AG04450 (cell line): ENCODE measurements at regions not wholly inside any gene's neighbourhood (a gene's known extent, or its start where the extent isn't known, plus 50 kb on each side); places are given as distances from the start of the nearest gene placed in this dataset.

Experiments
- CTCF ChIA-PET: fragments of 300-600, 350-600 bp; formaldehyde crosslinking; extraction: SDS; loops from one replicate; lab custom pipeline; 2022; ENCODE audit warnings: antibody characterized with exemption, inconsistent platforms; lab: Charles Lee
- POLR2A ChIA-PET: fragments of 350-600 bp; formaldehyde crosslinking; extraction: SDS; loops from one replicate; lab custom pipeline; 2021; ENCODE audit warnings: antibody characterized with exemption, inconsistent platforms; lab: Yijun Ruan, JAX
- DNase-seq: peaks from one replicate; pipeline ENCODE4 v3.0.0-alpha.2; 2011; ENCODE audit warnings: low read depth, low spot score
- H3K27ac ChIP-seq: one replicate; pipeline ENCODE4 v1.5.1; 2012; ENCODE audit warnings: low read depth, low read length, control low read depth
- H3K27me3 ChIP-seq: one replicate; pipeline ENCODE4 v1.6.0; 2012; ENCODE audit warnings: low read length; ENCODE audit not compliant: control insufficient read depth, insufficient read depth
- H3K4me3 ChIP-seq: 2 replicates; pipeline ENCODE4 v1.5.1; 2011; ENCODE audit warnings: mild to moderate bottlenecking, low read depth, low read length, control low read depth
- H3K9me3 ChIP-seq: 2 replicates; pipeline ENCODE4 v1.5.1; 2012; ENCODE audit warnings: low read length; ENCODE audit not compliant: control insufficient read depth, insufficient read depth
- TF ChIP-seq, protein P1 (sequence below): IDR thresholded peaks from 2 replicates; pipeline ENCODE4 v1.5.1; 2011; ENCODE audit warnings: low read depth, low read length, control low read depth, inconsistent platforms

DNA sequence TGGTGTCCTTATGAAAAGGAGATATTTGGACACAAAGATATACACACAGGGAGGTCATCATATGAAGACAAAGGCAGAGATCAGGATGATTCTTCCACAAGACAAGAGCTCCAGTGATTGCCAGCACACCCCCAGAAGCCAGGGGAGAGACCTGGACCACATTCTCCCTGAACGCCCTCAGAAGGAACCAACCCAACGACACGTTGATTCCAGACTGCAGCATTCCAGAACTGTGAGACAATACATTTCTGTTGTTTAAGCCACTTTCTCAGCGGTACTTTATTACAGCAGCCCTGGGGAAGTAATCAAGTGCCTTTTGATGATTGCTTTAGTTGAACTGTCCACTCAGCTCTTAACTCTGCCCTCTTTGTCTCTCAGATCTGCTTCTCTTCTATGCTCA lies 285.5 kb upstream of the SMARCA2 start:
- Histone ChIP-seq H3K9me3 (peaks cover 11% of the 10 kb centered on the region), H3K27me3 (no peaks in the 10 kb centered on the region), H3K27ac (no peak overlapping the region), H3K4me3 (no peak overlapping the region)
- CTCF ChIA-PET, result no interaction called here
- POLR2A ChIA-PET, result no interaction called here
- DNase-seq, result no peak
- TF ChIP-seq, protein P1, sequence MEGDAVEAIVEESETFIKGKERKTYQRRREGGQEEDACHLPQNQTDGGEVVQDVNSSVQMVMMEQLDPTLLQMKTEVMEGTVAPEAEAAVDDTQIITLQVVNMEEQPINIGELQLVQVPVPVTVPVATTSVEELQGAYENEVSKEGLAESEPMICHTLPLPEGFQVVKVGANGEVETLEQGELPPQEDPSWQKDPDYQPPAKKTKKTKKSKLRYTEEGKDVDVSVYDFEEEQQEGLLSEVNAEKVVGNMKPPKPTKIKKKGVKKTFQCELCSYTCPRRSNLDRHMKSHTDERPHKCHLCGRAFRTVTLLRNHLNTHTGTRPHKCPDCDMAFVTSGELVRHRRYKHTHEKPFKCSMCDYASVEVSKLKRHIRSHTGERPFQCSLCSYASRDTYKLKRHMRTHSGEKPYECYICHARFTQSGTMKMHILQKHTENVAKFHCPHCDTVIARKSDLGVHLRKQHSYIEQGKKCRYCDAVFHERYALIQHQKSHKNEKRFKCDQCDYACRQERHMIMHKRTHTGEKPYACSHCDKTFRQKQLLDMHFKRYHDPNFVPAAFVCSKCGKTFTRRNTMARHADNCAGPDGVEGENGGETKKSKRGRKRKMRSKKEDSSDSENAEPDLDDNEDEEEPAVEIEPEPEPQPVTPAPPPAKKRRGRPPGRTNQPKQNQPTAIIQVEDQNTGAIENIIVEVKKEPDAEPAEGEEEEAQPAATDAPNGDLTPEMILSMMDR, result no peak

- ChIA-PET CTCF (no interaction called here), POLR2A (no interaction called here)
- Histone ChIP-seq H3K9me3 (peaks cover 16% of the 10 kb centered on the region), H3K27ac (no peak overlapping the region), H3K27me3 (no peaks in the 10 kb centered on the region), H3K4me3 (no peak overlapping the region)
- TF ChIP-seq, protein P1, result no peak
- no peak for DNase-seq
These were observed 282.5 kb upstream of the SMARCA2 start for GRCh38 chr9:1732670-1733069.

- TF ChIP-seq, protein P1, result no peak
- no peak overlapping the region for H3K27ac ChIP-seq
- H3K27me3 ChIP-seq, result no peaks in the 10 kb centered on the region
- no peak overlapping the region for H3K4me3 ChIP-seq
- POLR2A ChIA-PET, result no interaction called here
- CTCF ChIA-PET, result no interaction called here
- H3K9me3 ChIP-seq, result peaks cover 10% of the 10 kb centered on the region
- DNase-seq, result no peak
These were observed 276.5 kb upstream of the SMARCA2 start for GRCh38 chr9:1738511-1739100.

GRCh38 chr9:1743121-1743960 lies 271.8 kb upstream of the SMARCA2 start:
- Histone ChIP-seq H3K4me3 (no peak overlapping the region), H3K27me3 (no peaks in the 10 kb centered on the region), H3K27ac (no peak overlapping the region), H3K9me3 (peaks cover 5% of the 10 kb centered on the region; the same call in 1 of the 2 replicates)
- TF ChIP-seq, protein P1, result no peak
- no peak for DNase-seq
- ChIA-PET CTCF (no interaction called here), POLR2A (no interaction called here)

DNA sequence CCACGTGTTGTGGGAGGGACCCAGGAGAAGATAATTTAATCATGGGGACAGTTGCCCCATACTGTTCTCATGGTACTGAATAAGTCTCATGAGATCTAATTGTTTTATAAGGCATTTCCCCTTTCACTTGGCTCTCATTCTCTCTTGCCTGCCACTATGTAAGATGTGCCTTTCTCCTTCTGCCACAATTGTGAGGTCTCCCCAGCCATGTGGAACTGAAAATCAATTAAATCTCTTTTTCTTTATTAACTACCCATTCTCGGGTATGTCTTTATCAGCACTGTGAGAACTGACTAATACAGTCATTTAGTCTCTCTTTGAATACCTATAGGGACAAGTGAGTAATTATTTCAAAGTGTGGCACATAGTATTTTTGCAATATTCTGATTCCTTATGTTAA lies 269.2 kb upstream of the SMARCA2 start:
- Histone ChIP-seq H3K9me3 (peaks cover 5% of the 10 kb centered on the region; the same call in 1 of the 2 replicates), H3K27ac (no peak overlapping the region), H3K4me3 (no peak overlapping the region), H3K27me3 (no peaks in the 10 kb centered on the region)
- TF ChIP-seq, protein P1, result no peak
- POLR2A ChIA-PET, result no interaction called here
- no peak for DNase-seq
- CTCF ChIA-PET, result no interaction called here
